ENCODE measurements at regions not wholly inside any gene's neighbourhood (a gene's known extent, or its start where the extent isn't known, plus 50 kb on each side); places are given as distances from the start of the nearest gene placed in this dataset.

GRCh38 chr14:44392984-44393383, 114.1 kb downstream of the FSCB start:
- TF ChIP-seq POLR2A (IDR thresholded peaks at IDR 0.05) (no peak), CTCF (IDR thresholded peaks at IDR 0.05) (no peak)

Data from thyroid gland (tissue), 4 donors.